Hypothalamus (tissue), 51 donors: ENCODE measurements at regions not wholly inside any gene's neighbourhood (a gene's known extent, or its start where the extent isn't known, plus 50 kb on each side); places are given as distances from the start of the nearest gene placed in this dataset.

Source experiments
- DNase-seq, 51 donors: peaks; one replicate each; lab custom pipeline; 2025; lab: John Stamatoyannopoulos, UW

GRCh38 chr14:65269732-65270131 lies 142.8 kb upstream of the FUT8 start:
- no peak for DNase-seq

GRCh38 chr14:65277027-65277426 lies 135.5 kb upstream of the FUT8 start:
- no peak for DNase-seq

- peak in 6 of 51 donors; percentile 13 to 60 (median 22) for DNase-seq
These were observed 134.8 kb upstream of the FUT8 start for GRCh38 chr14:65277580-65278270.

GRCh38 chr14:65278589-65278988 lies 133.9 kb upstream of the FUT8 start:
- peak in 1 of 51 donors; percentile 13 for DNase-seq

GRCh38 chr14:65279510-65279909 lies 133.0 kb upstream of the FUT8 start:
- DNase-seq = no peak

- no peak for DNase-seq
These were observed 132.6 kb upstream of the FUT8 start for GRCh38 chr14:65279958-65280357.

- no peak for DNase-seq
These were observed 131.9 kb upstream of the FUT8 start for GRCh38 chr14:65280653-65281052.

GRCh38 chr14:65281991-65282895 lies 130.3 kb upstream of the FUT8 start:
- peak in 49 of 51 donors; percentile 10 to 96 (median 65) for DNase-seq

GRCh38 chr14:65282896-65283253 lies 129.7 kb upstream of the FUT8 start:
- no peak for DNase-seq

- peak in 3 of 51 donors; percentile 12 to 41 (median 15) for DNase-seq
These were observed 126.1 kb upstream of the FUT8 start for GRCh38 chr14:65286443-65286842.

- DNase-seq = no peak
These were observed 125.0 kb upstream of the FUT8 start for GRCh38 chr14:65287264-65288131.

- DNase-seq = no peak
These were observed 121.7 kb upstream of the FUT8 start for GRCh38 chr14:65290830-65291229.

- no peak for DNase-seq
These were observed 121.0 kb upstream of the FUT8 start for GRCh38 chr14:65291531-65291930.

GRCh38 chr14:65294816-65295215 lies 117.7 kb upstream of the FUT8 start:
- DNase-seq = no peak

GRCh38 chr14:65296402-65296801 lies 116.1 kb upstream of the FUT8 start:
- no peak for DNase-seq

- no peak for DNase-seq
These were observed 115.7 kb upstream of the FUT8 start for GRCh38 chr14:65296876-65297275.

- no peak for DNase-seq
These were observed 114.8 kb upstream of the FUT8 start for GRCh38 chr14:65297744-65298143.

- no peak for DNase-seq
These were observed 112.7 kb upstream of the FUT8 start for GRCh38 chr14:65299826-65300225.

GRCh38 chr14:65301862-65302539 lies 110.5 kb upstream of the FUT8 start:
- DNase-seq = no peak

- peak in 1 of 51 donors; percentile 22 for DNase-seq
These were observed 109.8 kb upstream of the FUT8 start for GRCh38 chr14:65302571-65303189.
